GM23338 (cell line): ENCODE measurements at regions not wholly inside any gene's neighbourhood (a gene's known extent, or its start where the extent isn't known, plus 50 kb on each side); places are given as distances from the start of the nearest gene placed in this dataset.

Experiments used
- ATAC-seq: fragments of 200-7000 bp; cut with Tn5 transposase; 3 replicates; pipeline ENCODE4 v1.9.1; 2020
- DNase-seq: peaks from one replicate; pipeline ENCODE4 v3.0.0-alpha.2; 2015; ENCODE audit warnings: low spot score
- H2AFZ ChIP-seq: fragments of 200-600 bp; sonication (generic); 2 replicates; pipeline ENCODE4 v1.8.0; 2016; ENCODE audit warnings: antibody characterized with exemption, mild to moderate bottlenecking, moderate library complexity
- H3F3A ChIP-seq: fragments of 200-600 bp; sonication (generic); replicated peaks from 2 replicates; pipeline ENCODE4 v1.8.0; 2017; ENCODE audit warnings: antibody characterized with exemption, mixed run types, low read depth
- H3K27ac ChIP-seq: fragments of 200-600 bp; sonication (generic); 2 replicates; pipeline ENCODE4 v1.6.1; 2016; ENCODE audit warnings: low read depth
- H3K27me3 ChIP-seq: fragments of 200-600 bp; sonication (generic); 2 replicates; pipeline ENCODE4 v1.8.0; 2016; ENCODE audit warnings: mild to moderate bottlenecking, mixed run types, moderate library complexity; ENCODE audit not compliant: insufficient read depth
- H3K36me3 ChIP-seq: fragments of 200-600 bp; sonication (generic); 2 replicates; pipeline ENCODE4 v1.8.0; 2016; ENCODE audit warnings: mild to moderate bottlenecking; ENCODE audit not compliant: insufficient read depth
- H3K4me1 ChIP-seq: fragments of 200-600 bp; sonication (generic); 2 replicates; pipeline ENCODE4 v1.8.0; 2016; ENCODE audit warnings: mild to moderate bottlenecking, moderate library complexity; ENCODE audit not compliant: insufficient read depth
- H3K4me2 ChIP-seq: fragments of 200-600 bp; sonication (generic); 2 replicates; pipeline ENCODE4 v1.7.1; 2017; ENCODE audit warnings: mixed run types
- H3K4me3 ChIP-seq: fragments of 200-600 bp; sonication (generic); 2 replicates; pipeline ENCODE4 v1.6.1; 2016; ENCODE audit warnings: mixed run types
- H3K79me2 ChIP-seq: fragments of 200-600 bp; sonication (generic); replicated peaks from 2 replicates; pipeline ENCODE4 v1.8.0; 2017; ENCODE audit warnings: mild to moderate bottlenecking; ENCODE audit not compliant: insufficient read depth
- H3K9me2 ChIP-seq: fragments of 200-600 bp; sonication (generic); 2 replicates; pipeline ENCODE4 v1.8.0; 2017; ENCODE audit not compliant: insufficient read depth
- H4K20me1 ChIP-seq: fragments of 200-600 bp; sonication (generic); replicated peaks from 2 replicates; pipeline ENCODE4 v1.8.0; 2017; ENCODE audit warnings: mild to moderate bottlenecking; ENCODE audit not compliant: insufficient read depth
- H3K27ac Mint-ChIP-seq: 2 replicates; pipeline ENCODE4 v1.8.0; 2020; ENCODE audit warnings: inconsistent platforms, mild to moderate bottlenecking, moderate library complexity, mixed read lengths
- H3K27me3 Mint-ChIP-seq: 3 replicates; pipeline ENCODE4 v1.8.0; 2022; ENCODE audit warnings: low read depth, mild to moderate bottlenecking, moderate library complexity, mixed read lengths, inconsistent platforms; ENCODE audit not compliant: insufficient read depth, poor library complexity
- H3K36me3 Mint-ChIP-seq: 3 replicates; pipeline ENCODE4 v1.8.0; 2021; ENCODE audit warnings: low read depth, mild to moderate bottlenecking, inconsistent platforms, moderate library complexity, mixed read lengths
- H3K4me1 Mint-ChIP-seq: 3 replicates; pipeline ENCODE4 v1.8.0; 2020; ENCODE audit warnings: mild to moderate bottlenecking, inconsistent platforms, mixed read lengths
- H3K4me3 Mint-ChIP-seq: 3 replicates; pipeline ENCODE4 v1.8.0; 2021; ENCODE audit warnings: moderate library complexity, mild to moderate bottlenecking, inconsistent platforms, mixed read lengths
- H3K9me3 Mint-ChIP-seq: 3 replicates; pipeline ENCODE4 v1.8.0; 2020; ENCODE audit warnings: moderate library complexity, mild to moderate bottlenecking, inconsistent platforms, mixed read lengths
- CREB1 ChIP-seq: fragments of 250-450 bp; sonication (Bioruptor Pico); IDR thresholded peaks from 2 replicates; pipeline ENCODE4 v1.5.0; 2020; ENCODE audit warnings: low read depth, mild to moderate bottlenecking, moderate library complexity
- POLR2AphosphoS5 ChIP-seq: IDR thresholded peaks from 2 replicates; pipeline ENCODE4 v1.6.1; 2016; ENCODE audit warnings: antibody characterized with exemption, low read depth
- ZNF114 ChIP-seq: fragments of 250-450 bp; sonication (Bioruptor Pico); IDR thresholded peaks from 2 replicates; pipeline ENCODE4 v1.5.0; 2020; ENCODE audit warnings: mild to moderate bottlenecking, moderate library complexity
- ZNF462 ChIP-seq: fragments of 250-450 bp; sonication (Bioruptor Pico); IDR thresholded peaks from 2 replicates; pipeline ENCODE4 v1.5.0; 2020; ENCODE audit warnings: mild to moderate bottlenecking, moderate library complexity

GRCh38 chr11:27277843-27278242 is 85.2 kb downstream of the CCDC34 start (continued):
- no peak for TF ChIP-seq ZNF462 (CRISPR knock-in tag)

GRCh38 chr11:27276141-27276540 is 86.9 kb downstream of the CCDC34 start:
- no peaks in the 10 kb centered on the region; the same call in 1 of the 3 replicates for H3K9me3 Mint-ChIP-seq
- H3K36me3 ChIP-seq = no peaks in the 10 kb centered on the region
- no peak overlapping the region for H3K4me3 ChIP-seq
- no peak for ATAC-seq
- H3K4me1 ChIP-seq = no peaks in the 10 kb centered on the region
- H3K4me1 Mint-ChIP-seq = no peaks in the 10 kb centered on the region
- H4K20me1 ChIP-seq = no peaks in the 10 kb centered on the region
- no peaks in the 10 kb centered on the region for H3F3A ChIP-seq
- no peak for DNase-seq
- no peak overlapping the region for H3K27ac ChIP-seq
- H3K27ac Mint-ChIP-seq = no peak overlapping the region
- no peak for TF ChIP-seq POLR2AphosphoS5
- no peak for TF ChIP-seq ZNF114
- no peak for TF ChIP-seq CREB1 (CRISPR knock-in tag)
- no peaks in the 10 kb centered on the region for H3K27me3 ChIP-seq
- no peak overlapping the region for H2AFZ ChIP-seq
- no peaks in the 10 kb centered on the region for H3K36me3 Mint-ChIP-seq
- H3K4me2 ChIP-seq = no peak overlapping the region
- H3K4me3 Mint-ChIP-seq = no peak overlapping the region
- no peaks in the 10 kb centered on the region for H3K27me3 Mint-ChIP-seq
- H3K9me2 ChIP-seq = peaks cover 14% of the 10 kb centered on the region
- no peaks in the 10 kb centered on the region for H3K79me2 ChIP-seq

DNA sequence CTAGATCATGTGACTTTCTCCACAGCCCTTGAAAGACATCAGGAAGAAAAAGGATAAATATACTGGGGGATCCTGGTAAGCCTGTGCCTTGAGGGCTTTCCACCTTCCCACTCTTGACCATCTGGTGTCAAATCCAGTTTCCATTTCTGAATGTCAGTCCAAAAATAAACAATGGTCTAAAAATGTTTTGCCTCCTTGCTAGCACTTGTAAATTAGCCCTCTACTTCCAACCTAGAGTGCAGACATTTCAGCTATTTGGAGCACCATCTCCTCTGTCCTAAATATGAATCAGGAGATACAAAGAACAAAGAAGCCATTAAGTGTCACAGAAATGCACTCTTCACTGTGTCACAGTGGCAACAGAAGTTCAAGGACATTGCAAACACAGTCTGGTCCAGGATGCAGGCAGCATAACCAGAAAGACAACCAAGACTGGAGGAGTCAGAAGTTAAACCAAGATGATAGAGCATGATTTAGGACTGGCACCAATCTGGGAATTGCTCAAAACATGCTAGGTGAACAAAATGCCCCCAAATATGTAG is 88.1 kb downstream of the CCDC34 start:
- Histone ChIP-seq H3K79me2 (no peaks in the 10 kb centered on the region), H3K4me2 (no peak overlapping the region), H2AFZ (no peak overlapping the region), H3K36me3 (no peaks in the 10 kb centered on the region), H3K27me3 (no peaks in the 10 kb centered on the region), H3F3A (no peaks in the 10 kb centered on the region), H4K20me1 (no peaks in the 10 kb centered on the region), H3K4me1 (no peaks in the 10 kb centered on the region), H3K4me3 (no peak overlapping the region), H3K27ac (no peak overlapping the region), H3K9me2 (peaks cover 14% of the 10 kb centered on the region)
- no peaks in the 10 kb centered on the region; the same call in 1 of the 3 replicates for H3K9me3 Mint-ChIP-seq
- H3K36me3 Mint-ChIP-seq = no peaks in the 10 kb centered on the region
- ATAC-seq = no peak
- H3K27ac Mint-ChIP-seq = no peak overlapping the region
- no peaks in the 10 kb centered on the region for H3K4me1 Mint-ChIP-seq
- DNase-seq = no peak
- H3K27me3 Mint-ChIP-seq = no peaks in the 10 kb centered on the region
- no peak overlapping the region for H3K4me3 Mint-ChIP-seq
- no peak for TF ChIP-seq ZNF462 (CRISPR knock-in tag)
